Heart left ventricle (tissue), 16 donors: ENCODE measurements at regions not wholly inside any gene's neighbourhood (a gene's known extent, or its start where the extent isn't known, plus 50 kb on each side); places are given as distances from the start of the nearest gene placed in this dataset.

Experiments used
- ATAC-seq, 4 donors: fragments of 200-7000 bp; cut with Tn5 transposase; one replicate each; pipeline ENCODE4 v1.9.1; 2020 to 2022; ENCODE audit warnings: moderate library complexity in 4 of 4, mild to moderate bottlenecking in 3 of 4, moderate number of reproducible peaks in 1 of 4
- DNase-seq, 5 donors: peaks; one replicate each; pipeline ENCODE4 v3.0.0-alpha.2; 2020
- H3K27ac ChIP-seq, 12 donors: fragments of 200-600 bp; sonication (generic) in 4 of 12; one replicate each; pipeline versions ENCODE4 v1.5.0 to v1.8.0; 2016 to 2022; ENCODE audit warnings: mild to moderate bottlenecking in 2 of 12
- H3K27me3 ChIP-seq, 9 donors: fragments of 200-600 bp; sonication (generic) in 2 of 9; one replicate each; pipeline versions ENCODE4 v1.5.1 to v1.8.0; 2016 to 2022; ENCODE audit warnings: mild to moderate bottlenecking in 3 of 9
- H3K36me3 ChIP-seq, 9 donors: fragments of 200-600 bp; sonication (generic) in 2 of 9; one replicate each; pipeline versions ENCODE4 v1.5.0 to v1.8.0; 2018 to 2022; ENCODE audit warnings: mild to moderate bottlenecking in 2 of 9
- H3K4me1 ChIP-seq, 12 donors: fragments of 200-600 bp; sonication (generic) in 4 of 12; one replicate each; pipeline versions ENCODE4 v1.5.0 to v1.8.0; 2016 to 2022; ENCODE audit warnings: mild to moderate bottlenecking in 3 of 12
- H3K4me3 ChIP-seq, 12 donors: fragments of 200-600 bp; sonication (generic) in 4 of 12; one replicate each; pipeline versions ENCODE4 v1.5.0 to v1.8.0; 2017 to 2022; ENCODE audit warnings: mild to moderate bottlenecking in 9 of 12, moderate library complexity in 4 of 12
- H3K9me3 ChIP-seq, 12 donors: fragments of 200-600 bp; sonication (generic) in 4 of 12; one replicate each; pipeline versions ENCODE4 v1.5.0 to v1.8.0; 2016 to 2022; ENCODE audit warnings: mild to moderate bottlenecking in 1 of 12
- POLR2A ChIP-seq, 2 donors: fragments of 450-650 bp; IDR thresholded peaks; one replicate each; pipeline ENCODE4 v1.6.1; 2017; ENCODE audit warnings: antibody characterized with exemption in 2 of 2, mild to moderate bottlenecking in 2 of 2, moderate library complexity in 2 of 2
- WGBS, 4 donors: extraction: QIAGEN DNeasy Blood & Tissue Kit in 2 of 4; methylation state at CpG; one replicate each; pipeline versions ENCODE4 v1.1.5 to v1.1.7; 2013 to 2018; 5-methylcytosine and 5-hydroxymethylcytosine counted together
- intact Hi-C, 10 donors: fragments of 100-400 bp; cut with DNase I; formaldehyde crosslinking; loops; one replicate each; pipeline versions ENCODE4 v1.11.1 to v1.14.2; 2022
- TF ChIP-seq, protein P1 (sequence below), 12 donors: fragments of 200-600 bp; sonication (generic) in 4 of 12; IDR thresholded peaks; one replicate each; pipeline versions ENCODE4 v1.5.0 to v1.8.0; 2018 to 2022; ENCODE audit warnings: antibody characterized with exemption in 12 of 12, mild to moderate bottlenecking in 5 of 12
- donor health status: ischemic (EF 13 %, LVEDD 7.1; RV severe dilation, severe dysfunction).
- donor health status: healthy with polysubstance abuse.
- donor health status: DM: no; HTN: yes; CAD: no.
- donor health status: DM: no; HTN: no; CAD: no.
- donor health status: ischemic (EF 25% LVEDD 6.9; RV normal size, moderate dysfunction).
- donor health status: ischemic (EF 25% LVEDD 5.7; RV mildly dilated, moderate dysfunction).
- donor health status: healthy.
- donor health status: DM: yes; HTN: yes; CAD: no.
- donor health status: ischemic (EF 35%, LVEDD 5.7; RV mildly dilated, moderate dysfunction).
- donor health status: nonischemic (EF 11% LVEDD 7.7; RV severe dilation, severe dysfunction).
- donor health status: DM: yes; HTN: yes; CAD: no.
- donor health status: PGD.
- donor health status: ischemic (EF 29% LVEDD 5.4; RV normal size, mild dysfunction).
- donor health status: nonischemic (EF 23%, LVEDD 6.1; RV moderate dilation, normal function).

DNA sequence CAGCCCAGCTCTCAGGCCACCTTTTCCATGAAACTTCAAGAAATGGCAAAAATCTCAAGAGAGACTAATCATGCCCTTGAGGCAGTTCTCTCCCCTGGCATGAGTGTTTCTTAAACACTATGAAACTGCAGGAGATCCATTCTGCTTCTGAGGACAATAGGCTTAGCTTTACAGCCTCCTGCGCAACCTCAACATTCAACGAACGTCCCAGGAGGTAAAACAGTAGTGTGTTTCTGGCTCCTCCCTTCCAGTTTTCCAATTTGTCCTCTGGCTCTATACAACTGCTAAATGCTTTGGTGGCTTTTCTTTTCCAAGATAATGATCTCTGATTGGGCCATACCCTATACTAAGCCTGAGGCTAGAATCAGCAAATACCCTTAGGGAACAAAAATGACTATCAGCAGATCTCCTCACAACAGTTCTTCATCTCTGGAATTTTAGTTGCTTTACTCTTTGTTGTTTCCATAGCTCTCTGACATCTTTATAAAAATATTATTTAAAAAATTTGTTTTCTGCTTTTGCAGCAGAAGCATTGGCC, 87.0 kb upstream of the FAT1 start:
- ATAC-seq = no peak
- DNase-seq = no peak
- no peaks in the 10 kb centered on the region for H3K36me3 ChIP-seq
- H3K9me3 ChIP-seq = no peaks in the 10 kb centered on the region
- H3K27me3 ChIP-seq = no peaks in the 10 kb centered on the region
- H3K4me1 ChIP-seq = no peaks in the 10 kb centered on the region
- intact Hi-C loops = no loop called here
- no peak overlapping the region for H3K4me3 ChIP-seq
- 44 to 89% (median 69%) methylated on average over 3 of the region's 3 CpGs for WGBS, 4 donors
- no peak for TF ChIP-seq POLR2A (IDR thresholded peaks at IDR 0.05)
- TF ChIP-seq, protein P1, sequence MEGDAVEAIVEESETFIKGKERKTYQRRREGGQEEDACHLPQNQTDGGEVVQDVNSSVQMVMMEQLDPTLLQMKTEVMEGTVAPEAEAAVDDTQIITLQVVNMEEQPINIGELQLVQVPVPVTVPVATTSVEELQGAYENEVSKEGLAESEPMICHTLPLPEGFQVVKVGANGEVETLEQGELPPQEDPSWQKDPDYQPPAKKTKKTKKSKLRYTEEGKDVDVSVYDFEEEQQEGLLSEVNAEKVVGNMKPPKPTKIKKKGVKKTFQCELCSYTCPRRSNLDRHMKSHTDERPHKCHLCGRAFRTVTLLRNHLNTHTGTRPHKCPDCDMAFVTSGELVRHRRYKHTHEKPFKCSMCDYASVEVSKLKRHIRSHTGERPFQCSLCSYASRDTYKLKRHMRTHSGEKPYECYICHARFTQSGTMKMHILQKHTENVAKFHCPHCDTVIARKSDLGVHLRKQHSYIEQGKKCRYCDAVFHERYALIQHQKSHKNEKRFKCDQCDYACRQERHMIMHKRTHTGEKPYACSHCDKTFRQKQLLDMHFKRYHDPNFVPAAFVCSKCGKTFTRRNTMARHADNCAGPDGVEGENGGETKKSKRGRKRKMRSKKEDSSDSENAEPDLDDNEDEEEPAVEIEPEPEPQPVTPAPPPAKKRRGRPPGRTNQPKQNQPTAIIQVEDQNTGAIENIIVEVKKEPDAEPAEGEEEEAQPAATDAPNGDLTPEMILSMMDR (IDR thresholded peaks at IDR 0.05) = no peak
- H3K27ac ChIP-seq = no peak overlapping the region

GRCh38 chr4:186812592-186812991, 88.9 kb upstream of the FAT1 start:
- DNase-seq (no peak), ATAC-seq (no peak)
- Histone ChIP-seq H3K27ac (no peak overlapping the region), H3K27me3 (no peaks in the 10 kb centered on the region), H3K4me1 (no peaks in the 10 kb centered on the region), H3K36me3 (no peaks in the 10 kb centered on the region), H3K9me3 (no peaks in the 10 kb centered on the region), H3K4me3 (no peak overlapping the region)
- no peak for TF ChIP-seq POLR2A (IDR thresholded peaks at IDR 0.05)
- TF ChIP-seq, protein P1 (IDR thresholded peaks at IDR 0.05) = no peak
- intact Hi-C loops = no loop called here

DNA sequence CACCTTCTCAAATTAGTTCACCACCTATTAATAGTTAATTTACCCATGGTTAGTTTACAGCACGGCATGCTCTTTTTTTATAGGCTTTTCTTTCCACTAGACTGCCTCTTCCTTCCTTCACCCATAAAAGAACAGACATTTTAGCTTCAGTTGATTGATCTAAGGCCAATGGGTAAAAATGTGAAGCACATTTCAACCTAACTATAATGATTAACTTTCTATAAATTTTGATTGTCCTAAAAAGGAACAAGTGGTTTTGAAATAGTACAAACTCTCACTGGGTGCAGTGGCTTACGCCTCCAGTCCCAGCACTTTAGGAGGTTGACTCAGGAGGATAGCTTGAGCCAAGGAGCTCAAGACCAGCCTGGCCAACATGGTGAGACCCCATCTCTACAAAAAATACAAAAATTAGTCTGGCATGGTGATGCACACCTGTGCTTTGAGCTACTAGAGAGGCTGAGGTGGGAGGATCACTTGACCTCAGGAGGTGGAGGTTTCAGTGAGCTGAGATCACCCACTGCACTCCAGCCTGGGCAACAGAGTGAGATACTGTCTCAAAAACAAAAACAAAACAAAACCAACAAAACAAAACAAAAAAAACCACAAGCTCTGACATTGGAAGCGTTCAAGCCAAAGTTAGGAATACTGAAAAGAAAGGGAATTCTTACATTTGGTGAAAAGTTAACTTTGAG, 89.9 kb upstream of the FAT1 start:
- no peak for TF ChIP-seq POLR2A (IDR thresholded peaks at IDR 0.05)
- no peaks in the 10 kb centered on the region for H3K9me3 ChIP-seq
- no peaks in the 10 kb centered on the region for H3K27me3 ChIP-seq
- DNase-seq (no peak), ATAC-seq (no peak)
- H3K36me3 ChIP-seq = no peaks in the 10 kb centered on the region
- intact Hi-C loops = no loop called here
- H3K27ac ChIP-seq = no peak overlapping the region
- no peaks in the 10 kb centered on the region for H3K4me1 ChIP-seq
- WGBS, 4 donors = 80 to 87% (median 82%) methylated on average over 3 of the region's 3 CpGs
- H3K4me3 ChIP-seq = no peak overlapping the region

DNA sequence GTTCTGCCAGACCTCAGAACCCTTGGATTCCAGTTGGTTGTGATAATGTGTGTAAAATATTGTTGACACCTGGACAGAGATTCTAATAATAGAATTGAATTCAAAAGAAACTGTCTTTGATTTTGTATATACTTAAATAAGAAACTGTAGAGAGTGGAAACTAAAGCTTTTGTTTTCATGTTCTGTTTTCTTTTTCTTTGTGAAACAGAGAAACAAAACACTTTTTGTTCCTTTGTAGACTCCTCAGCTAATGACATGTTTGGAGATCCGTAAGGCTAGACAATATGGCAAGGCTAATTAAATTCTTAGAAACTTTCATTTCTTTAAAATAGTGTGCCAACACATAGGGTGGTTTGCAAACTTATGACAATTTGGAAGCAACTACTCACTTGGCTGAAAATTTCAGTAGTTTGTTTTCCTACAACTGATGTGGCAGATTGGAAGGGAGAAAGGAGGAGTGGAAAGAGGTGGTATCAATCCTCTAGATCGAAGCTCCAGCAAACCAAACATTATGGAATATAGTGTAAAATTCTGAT, 90.9 kb upstream of the FAT1 start:
- ATAC-seq (no peak), DNase-seq (no peak)
- intact Hi-C loops = no loop called here
- Histone ChIP-seq H3K9me3 (no peaks in the 10 kb centered on the region), H3K27me3 (no peaks in the 10 kb centered on the region), H3K4me3 (no peak overlapping the region), H3K27ac (no peak overlapping the region), H3K36me3 (no peaks in the 10 kb centered on the region), H3K4me1 (no peaks in the 10 kb centered on the region)
- WGBS, 4 donors = 39 to 44% (median 43%) methylated on average over 2 of the region's 2 CpGs
- no peak for TF ChIP-seq POLR2A (IDR thresholded peaks at IDR 0.05)
- TF ChIP-seq, protein P1 (IDR thresholded peaks at IDR 0.05) = no peak
